ENCODE measurements at regions not wholly inside any gene's neighbourhood (a gene's known extent, or its start where the extent isn't known, plus 50 kb on each side); places are given as distances from the start of the nearest gene placed in this dataset.

GRCh38 chr11:104761511-104761910 lies 136.7 kb downstream of the CASP12 start:
- no peaks in the 10 kb centered on the region for H4K20me1 ChIP-seq (ENCODE audit: low read length)
- CTCF ChIA-PET, result no interaction called here
- intact Hi-C loops (cut with micrococcal nuclease), result no loop called here
- no peak overlapping the region for H3K4me3 ChIP-seq (ENCODE audit: low read length)
- H3K9me2 ChIP-seq (replicated peaks; ENCODE audit: low read length), result no peaks in the 10 kb centered on the region
- no TSS peak for BruUV-seq (replicated peaks)
- DNase-seq (no peak), ATAC-seq (no peak)
- no peaks in the 10 kb centered on the region for H3F3A ChIP-seq (ENCODE audit: low read length, unreplicated experiment)
- POLR2A ChIA-PET (ENCODE audit: unreplicated experiment), result no interaction called here
- no peak overlapping the region for H3K4me2 ChIP-seq (ENCODE audit: low read length)
- H3K27me3 ChIP-seq (ENCODE audit: low read length), result no peaks in the 10 kb centered on the region
- H3K9me3 ChIP-seq (ENCODE audit: low read length), result no peaks in the 10 kb centered on the region
- no peak overlapping the region for H2AFZ ChIP-seq (ENCODE audit: low read length)
- no peaks in the 10 kb centered on the region for H3K79me2 ChIP-seq (ENCODE audit: low read length)
- no peak for TF ChIP-seq CTCF (conservative IDR thresholded peaks at IDR 0.05; ENCODE audit: low read depth, low read length)
- no peak for TF ChIP-seq EZH2 (IDR thresholded peaks at IDR 0.05; ENCODE audit: low read length, unreplicated experiment)
- TF ChIP-seq EZH2phosphoT487 (IDR thresholded peaks at IDR 0.05; ENCODE audit: borderline replicate concordance, low read length), result no peak
- no peaks in the 10 kb centered on the region for H3K4me1 ChIP-seq (ENCODE audit: insufficient read depth, low read length)
- H3K36me3 ChIP-seq (ENCODE audit: low read depth, low read length), result no peaks in the 10 kb centered on the region
- no peak overlapping the region for H3K9ac ChIP-seq (ENCODE audit: low read length)
- no peak overlapping the region for H3K27ac ChIP-seq (ENCODE audit: low read length)

GRCh38 chr11:104759464-104759863 lies 138.8 kb downstream of the CASP12 start:
- CTCF ChIA-PET, result no interaction called here
- Histone ChIP-seq H3K9me2 (replicated peaks; ENCODE audit: low read length) (no peaks in the 10 kb centered on the region), H3K36me3 (ENCODE audit: low read depth, low read length) (no peaks in the 10 kb centered on the region), H2AFZ (ENCODE audit: low read length) (no peak overlapping the region), H3K4me3 (ENCODE audit: low read length) (no peak overlapping the region), H3K4me1 (ENCODE audit: insufficient read depth, low read length) (no peaks in the 10 kb centered on the region), H3K9me3 (ENCODE audit: low read length) (no peaks in the 10 kb centered on the region), H3K79me2 (ENCODE audit: low read length) (no peaks in the 10 kb centered on the region), H3K4me2 (ENCODE audit: low read length) (no peak overlapping the region), H3K9ac (ENCODE audit: low read length) (no peak overlapping the region), H3K27me3 (ENCODE audit: low read length) (no peaks in the 10 kb centered on the region), H3K27ac (ENCODE audit: low read length) (no peak overlapping the region), H3F3A (ENCODE audit: low read length, unreplicated experiment) (no peaks in the 10 kb centered on the region), H4K20me1 (ENCODE audit: low read length) (no peaks in the 10 kb centered on the region)
- no TSS peak for BruUV-seq (replicated peaks)
- POLR2A ChIA-PET (ENCODE audit: unreplicated experiment), result no interaction called here
- intact Hi-C loops (cut with micrococcal nuclease), result no loop called here
- DNase-seq (no peak), ATAC-seq (no peak)
- TF ChIP-seq CTCF (conservative IDR thresholded peaks at IDR 0.05; ENCODE audit: low read depth, low read length) (no peak), EZH2phosphoT487 (IDR thresholded peaks at IDR 0.05; ENCODE audit: borderline replicate concordance, low read length) (no peak), EZH2 (IDR thresholded peaks at IDR 0.05; ENCODE audit: low read length, unreplicated experiment) (no peak)

- intact Hi-C loops (cut with micrococcal nuclease), result no loop called here
- ChIA-PET CTCF (no interaction called here), POLR2A (ENCODE audit: unreplicated experiment) (no interaction called here)
- Histone ChIP-seq H3F3A (ENCODE audit: low read length, unreplicated experiment) (no peaks in the 10 kb centered on the region), H3K36me3 (ENCODE audit: low read depth, low read length) (no peaks in the 10 kb centered on the region), H3K27me3 (ENCODE audit: low read length) (no peaks in the 10 kb centered on the region), H2AFZ (ENCODE audit: low read length) (no peak overlapping the region), H3K4me1 (ENCODE audit: insufficient read depth, low read length) (no peaks in the 10 kb centered on the region), H4K20me1 (ENCODE audit: low read length) (no peaks in the 10 kb centered on the region), H3K4me3 (ENCODE audit: low read length) (no peak overlapping the region), H3K79me2 (ENCODE audit: low read length) (no peaks in the 10 kb centered on the region), H3K9me2 (replicated peaks; ENCODE audit: low read length) (no peaks in the 10 kb centered on the region), H3K4me2 (ENCODE audit: low read length) (no peak overlapping the region), H3K9ac (ENCODE audit: low read length) (no peak overlapping the region), H3K9me3 (ENCODE audit: low read length) (no peaks in the 10 kb centered on the region), H3K27ac (ENCODE audit: low read length) (no peak overlapping the region)
- TF ChIP-seq EZH2phosphoT487 (IDR thresholded peaks at IDR 0.05; ENCODE audit: borderline replicate concordance, low read length) (no peak), CTCF (conservative IDR thresholded peaks at IDR 0.05; ENCODE audit: low read depth, low read length) (no peak), EZH2 (IDR thresholded peaks at IDR 0.05; ENCODE audit: low read length, unreplicated experiment) (no peak)
- DNase-seq (no peak), ATAC-seq (no peak)
- BruUV-seq (replicated peaks), result no TSS peak
Observed at GRCh38 chr11:104738918-104739317, 159.3 kb downstream of the CASP12 start.

Measured in PC-3 (cell line).